ENCODE measurements at regions not wholly inside any gene's neighbourhood (a gene's known extent, or its start where the extent isn't known, plus 50 kb on each side); places are given as distances from the start of the nearest gene placed in this dataset.

DNA sequence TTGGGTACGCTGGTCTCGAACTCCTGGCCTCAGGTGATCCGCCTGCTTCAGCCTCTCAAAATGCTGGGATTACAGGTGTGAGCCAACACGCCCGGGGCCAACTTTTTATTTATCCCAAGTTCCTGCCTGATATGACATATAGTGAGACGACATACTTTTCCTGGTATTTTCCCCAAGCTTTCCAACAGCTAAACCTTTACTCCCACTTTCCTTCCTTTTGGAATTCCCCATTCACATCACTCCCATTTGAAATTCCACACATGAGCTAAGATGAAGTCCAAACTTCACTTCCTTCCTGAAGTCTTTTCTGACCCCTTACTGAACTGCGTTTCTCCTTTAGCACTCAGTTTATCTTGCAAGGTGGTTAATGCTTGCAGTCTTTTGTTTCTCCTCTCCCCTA, 64.1 kb downstream of the S1PR1 start:
- no peaks in the 10 kb centered on the region for H3K79me2 ChIP-seq (ENCODE audit: insufficient read depth, low read length)
- no peaks in the 10 kb centered on the region for H3K36me3 ChIP-seq (replicated peaks in 1 of 2; ENCODE audit: control insufficient read depth in 1 of 2, insufficient read depth in 2 of 2, low read length in 2 of 2)
- H4K20me1 ChIP-seq (ENCODE audit: insufficient read depth, low read length), result no peaks in the 10 kb centered on the region
- H3K4me2 ChIP-seq (ENCODE audit: low read depth, low read length), result no peak overlapping the region
- intact Hi-C loops (cut with micrococcal nuclease; ENCODE audit: unreplicated experiment) (no loop called here), in situ Hi-C loops (cut with HindIII; ENCODE audit: extremely low pct_ligation_motif_present, low pct_unique_long_range_greater_than_20kb) (no loop called here)
- H3K4me3 ChIP-seq (replicated peaks in 1 of 3; ENCODE audit: insufficient read depth in 1 of 3, low read depth in 2 of 3, low read length in 3 of 3), result no peak overlapping the region
- ChIA-PET CTCF (ENCODE audit: low intra/inter-chr PET ratio, low total read pairs) (no interaction called here), POLR2A (no interaction called here)
- no peaks in the 10 kb centered on the region for H3K4me1 ChIP-seq (ENCODE audit: insufficient read depth, low read length)
- FAIRE-seq (no peak), DNase-seq (ENCODE audit: low spot score) (no peak), ATAC-seq (no peak)
- no TSS peak for BruUV-seq (replicated peaks)
- no peak overlapping the region for H3K9ac ChIP-seq (ENCODE audit: insufficient read depth, low read depth, low read length)
- TF ChIP-seq TCF7 (IDR thresholded peaks at IDR 0.05; ENCODE audit: low read depth) (no peak), ZNF350 (CRISPR knock-in tag; IDR thresholded peaks at IDR 0.05; ENCODE audit: borderline replicate concordance, low read depth) (no peak), PAWR (CRISPR knock-in tag; IDR thresholded peaks at IDR 0.05; ENCODE audit: borderline replicate concordance) (no peak), NRL (CRISPR knock-in tag; IDR thresholded peaks at IDR 0.05; ENCODE audit: borderline replicate concordance) (no peak), IKZF4 (CRISPR knock-in tag; IDR thresholded peaks at IDR 0.05; ENCODE audit: borderline replicate concordance, low read depth, not compliant biosample characterization) (no peak), KLF12 (CRISPR knock-in tag; IDR thresholded peaks at IDR 0.05; ENCODE audit: borderline replicate concordance) (no peak), ZNF138 (CRISPR knock-in tag; IDR thresholded peaks at IDR 0.05; ENCODE audit: low read depth) (no peak), ZNF878 (CRISPR knock-in tag; IDR thresholded peaks at IDR 0.05) (no peak), ZNF710 (CRISPR knock-in tag; IDR thresholded peaks at IDR 0.05; ENCODE audit: borderline replicate concordance) (no peak), SRSF4 (IDR thresholded peaks at IDR 0.05; ENCODE audit: low read depth, low read length, poor library complexity, severe bottlenecking) (no peak), JUN (CRISPR knock-in tag; IDR thresholded peaks at IDR 0.05) (no peak)
- TF ChIP-seq, protein P1, sequence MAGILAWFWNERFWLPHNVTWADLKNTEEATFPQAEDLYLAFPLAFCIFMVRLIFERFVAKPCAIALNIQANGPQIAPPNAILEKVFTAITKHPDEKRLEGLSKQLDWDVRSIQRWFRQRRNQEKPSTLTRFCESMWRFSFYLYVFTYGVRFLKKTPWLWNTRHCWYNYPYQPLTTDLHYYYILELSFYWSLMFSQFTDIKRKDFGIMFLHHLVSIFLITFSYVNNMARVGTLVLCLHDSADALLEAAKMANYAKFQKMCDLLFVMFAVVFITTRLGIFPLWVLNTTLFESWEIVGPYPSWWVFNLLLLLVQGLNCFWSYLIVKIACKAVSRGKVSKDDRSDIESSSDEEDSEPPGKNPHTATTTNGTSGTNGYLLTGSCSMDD (CRISPR knock-in tag; IDR thresholded peaks at IDR 0.05), result no peak
- TF ChIP-seq, protein P2, sequence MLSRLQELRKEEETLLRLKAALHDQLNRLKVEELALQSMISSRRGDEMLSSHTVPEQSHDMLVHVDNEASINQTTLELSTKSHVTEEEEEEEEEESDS (CRISPR knock-in tag; IDR thresholded peaks at IDR 0.05; ENCODE audit: borderline replicate concordance), result no peak
- TF ChIP-seq, protein P3, sequence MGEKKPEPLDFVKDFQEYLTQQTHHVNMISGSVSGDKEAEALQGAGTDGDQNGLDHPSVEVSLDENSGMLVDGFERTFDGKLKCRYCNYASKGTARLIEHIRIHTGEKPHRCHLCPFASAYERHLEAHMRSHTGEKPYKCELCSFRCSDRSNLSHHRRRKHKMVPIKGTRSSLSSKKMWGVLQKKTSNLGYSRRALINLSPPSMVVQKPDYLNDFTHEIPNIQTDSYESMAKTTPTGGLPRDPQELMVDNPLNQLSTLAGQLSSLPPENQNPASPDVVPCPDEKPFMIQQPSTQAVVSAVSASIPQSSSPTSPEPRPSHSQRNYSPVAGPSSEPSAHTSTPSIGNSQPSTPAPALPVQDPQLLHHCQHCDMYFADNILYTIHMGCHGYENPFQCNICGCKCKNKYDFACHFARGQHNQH (CRISPR knock-in tag; IDR thresholded peaks at IDR 0.05), result no peak
- no peak overlapping the region for H3K27ac ChIP-seq (ENCODE audit: extremely low read length, insufficient read depth, low read length)
- H3K27me3 ChIP-seq (ENCODE audit: control insufficient read depth in 1 of 2, insufficient read depth in 2 of 2, low read length in 2 of 2), result no peaks in the 10 kb centered on the region; a peak in 1 of 5 replicates
- H3K9me3 ChIP-seq (ENCODE audit: low read length), result no peaks in the 10 kb centered on the region
- no peak overlapping the region for H2AFZ ChIP-seq (ENCODE audit: low read length)
- 32% methylated on average over 7 of the region's 7 CpGs for WGBS (ENCODE audit: low lambda C conversion rate)

Data from HepG2 (cell line).